HEK293 (cell line): ENCODE measurements at regions not wholly inside any gene's neighbourhood (a gene's known extent, or its start where the extent isn't known, plus 50 kb on each side); places are given as distances from the start of the nearest gene placed in this dataset.

Source experiments
- CTCF ChIA-PET: fragments of 350-600 bp; formaldehyde crosslinking; extraction: SDS; loops from one replicate; lab custom pipeline; 2021; ENCODE audit warnings: antibody characterized with exemption; lab: Yijun Ruan, JAX
- POLR2A ChIA-PET: fragments of 300-600 bp; formaldehyde crosslinking; extraction: SDS; loops from one replicate; lab custom pipeline; 2020; ENCODE audit warnings: antibody characterized with exemption, inconsistent platforms; lab: Yijun Ruan, JAX
- H3K27ac ChIP-seq: fragments of 200-500 bp; sonication (Bioruptor generic); 2 replicates; pipeline ENCODE4 v1.5.1; 2014; ENCODE audit warnings: low read depth, low read length, control low read depth, inconsistent platforms; ENCODE audit errors: extremely low read depth
- H3K36me3 ChIP-seq, 2 experiments: fragments of 200-500 bp in 1 of 2; sonication (Bioruptor generic) in 1 of 2; 1 replicate in 1 of 2; 2 replicates in 1 of 2; pipeline ENCODE4 v1.5.1; 2014 to 2017; ENCODE audit warnings: inconsistent platforms in 2 of 2, low read length in 2 of 2; ENCODE audit not compliant: control insufficient read depth in 2 of 2, insufficient read depth in 1 of 2
- H3K4me1 ChIP-seq: fragments of 200-500 bp; sonication (Bioruptor generic); 2 replicates; pipeline ENCODE4 v1.5.1; 2014; ENCODE audit warnings: mild to moderate bottlenecking, low read length, inconsistent platforms; ENCODE audit not compliant: control insufficient read depth, insufficient read depth
- H3K4me3 ChIP-seq: 2 replicates; pipeline ENCODE4 v1.5.1; 2011; ENCODE audit warnings: low read depth, mild to moderate bottlenecking, control low read depth, low read length, moderate library complexity
- H3K9me3 ChIP-seq: fragments of 200-500 bp; sonication (Bioruptor generic); 2 replicates; pipeline ENCODE4 v1.5.1; 2014; ENCODE audit warnings: low read depth, low read length, inconsistent platforms; ENCODE audit not compliant: control insufficient read depth, insufficient read depth
- BCL11B ChIP-seq: fragments of 450-650 bp; formaldehyde crosslinking; IDR thresholded peaks from 2 replicates; pipeline ENCODE4 v1.5.1; 2016; ENCODE audit warnings: low read depth, missing biosample characterization, missing genetic modification characterization
- EGR2 ChIP-seq: fragments of 450-650 bp; formaldehyde crosslinking; IDR thresholded peaks from 2 replicates; pipeline ENCODE4 v1.5.1; 2016; ENCODE audit warnings: low read depth, missing biosample characterization, missing genetic modification characterization
- FEZF1 ChIP-seq: fragments of 450-650 bp; formaldehyde crosslinking; IDR thresholded peaks from 2 replicates; pipeline ENCODE4 v1.5.1; 2016; ENCODE audit warnings: missing biosample characterization, missing genetic modification characterization
- REPIN1 ChIP-seq: fragments of 450-650 bp; formaldehyde crosslinking; IDR thresholded peaks from 2 replicates; pipeline ENCODE4 v1.5.1; 2017; ENCODE audit warnings: missing biosample characterization, missing genetic modification characterization, low read depth
- SP3 ChIP-seq: fragments of 450-650 bp; formaldehyde crosslinking; IDR thresholded peaks from 2 replicates; pipeline ENCODE4 v1.5.1; 2016; ENCODE audit warnings: missing biosample characterization, missing genetic modification characterization
- ZNF10 ChIP-seq: fragments of 450-650 bp; formaldehyde crosslinking; IDR thresholded peaks from 2 replicates; pipeline ENCODE4 v1.5.1; 2017; ENCODE audit warnings: missing biosample characterization, missing genetic modification characterization
- ZNF174 ChIP-seq: fragments of 450-650 bp; formaldehyde crosslinking; IDR thresholded peaks from 2 replicates; pipeline ENCODE4 v1.5.0; 2017; ENCODE audit warnings: missing biosample characterization, mild to moderate bottlenecking, missing genetic modification characterization
- ZNF175 ChIP-seq: fragments of 450-650 bp; formaldehyde crosslinking; IDR thresholded peaks from 2 replicates; pipeline ENCODE4 v1.5.1; 2016; ENCODE audit warnings: missing biosample characterization, missing genetic modification characterization
- ZNF2 ChIP-seq: fragments of 450-650 bp; formaldehyde crosslinking; IDR thresholded peaks from 2 replicates; pipeline ENCODE4 v1.5.1; 2016; ENCODE audit warnings: missing biosample characterization, missing genetic modification characterization
- ZNF221 ChIP-seq: fragments of 450-650 bp; formaldehyde crosslinking; IDR thresholded peaks from 2 replicates; pipeline ENCODE4 v1.5.1; 2017; ENCODE audit warnings: missing biosample characterization, missing genetic modification characterization, borderline replicate concordance
- ZNF23 ChIP-seq: fragments of 450-650 bp; formaldehyde crosslinking; IDR thresholded peaks from 2 replicates; pipeline ENCODE4 v1.5.1; 2016; ENCODE audit warnings: missing biosample characterization, missing genetic modification characterization, borderline replicate concordance
- ZNF341 ChIP-seq: fragments of 450-650 bp; formaldehyde crosslinking; IDR thresholded peaks from 2 replicates; pipeline ENCODE4; 2016; ENCODE audit warnings: low read depth, missing biosample characterization, missing genetic modification characterization
- ZNF416 ChIP-seq: fragments of 450-650 bp; formaldehyde crosslinking; IDR thresholded peaks from 2 replicates; pipeline ENCODE4 v1.5.1; 2016; ENCODE audit warnings: missing biosample characterization, missing genetic modification characterization
- ZNF529 ChIP-seq: fragments of 450-650 bp; formaldehyde crosslinking; IDR thresholded peaks from 2 replicates; pipeline ENCODE4 v1.5.1; 2017; ENCODE audit warnings: missing genetic modification characterization, missing biosample characterization; ENCODE audit not compliant: insufficient replicate concordance
- ZNF571 ChIP-seq: fragments of 450-650 bp; formaldehyde crosslinking; IDR thresholded peaks from 2 replicates; pipeline ENCODE4 v1.5.0; 2017; ENCODE audit warnings: missing biosample characterization, missing genetic modification characterization
- ZNF76 ChIP-seq: fragments of 450-650 bp; formaldehyde crosslinking; IDR thresholded peaks from 2 replicates; pipeline ENCODE4; 2016; ENCODE audit warnings: low read depth, missing biosample characterization, missing genetic modification characterization, borderline replicate concordance
- ZNF776 ChIP-seq: fragments of 450-650 bp; formaldehyde crosslinking; IDR thresholded peaks from 2 replicates; pipeline ENCODE4 v1.5.0; 2017; ENCODE audit warnings: missing biosample characterization, missing genetic modification characterization, borderline replicate concordance
- ZNF843 ChIP-seq: fragments of 450-650 bp; formaldehyde crosslinking; IDR thresholded peaks from 2 replicates; pipeline ENCODE4 v1.5.1; 2016; ENCODE audit warnings: missing biosample characterization, missing genetic modification characterization
- TF ChIP-seq, protein P1 (sequence below): fragments of 450-650 bp; formaldehyde crosslinking; IDR thresholded peaks from 2 replicates; pipeline ENCODE4 v1.5.1; 2016; ENCODE audit warnings: missing biosample characterization, missing genetic modification characterization, borderline replicate concordance
- TF ChIP-seq, protein P2 (sequence below): fragments of 450-650 bp; formaldehyde crosslinking; IDR thresholded peaks from 2 replicates; pipeline ENCODE4 v1.5.1; 2016; ENCODE audit warnings: missing biosample characterization, missing genetic modification characterization
- TF ChIP-seq, protein P3 (sequence below): fragments of 450-650 bp; formaldehyde crosslinking; IDR thresholded peaks from 2 replicates; pipeline ENCODE4 v1.5.1; 2016; ENCODE audit warnings: missing biosample characterization, missing genetic modification characterization, low read depth
- TF ChIP-seq, protein P4 (sequence below): fragments of 450-650 bp; formaldehyde crosslinking; IDR thresholded peaks from 2 replicates; pipeline ENCODE4 v1.5.1; 2016; ENCODE audit warnings: missing biosample characterization, missing genetic modification characterization

DNA sequence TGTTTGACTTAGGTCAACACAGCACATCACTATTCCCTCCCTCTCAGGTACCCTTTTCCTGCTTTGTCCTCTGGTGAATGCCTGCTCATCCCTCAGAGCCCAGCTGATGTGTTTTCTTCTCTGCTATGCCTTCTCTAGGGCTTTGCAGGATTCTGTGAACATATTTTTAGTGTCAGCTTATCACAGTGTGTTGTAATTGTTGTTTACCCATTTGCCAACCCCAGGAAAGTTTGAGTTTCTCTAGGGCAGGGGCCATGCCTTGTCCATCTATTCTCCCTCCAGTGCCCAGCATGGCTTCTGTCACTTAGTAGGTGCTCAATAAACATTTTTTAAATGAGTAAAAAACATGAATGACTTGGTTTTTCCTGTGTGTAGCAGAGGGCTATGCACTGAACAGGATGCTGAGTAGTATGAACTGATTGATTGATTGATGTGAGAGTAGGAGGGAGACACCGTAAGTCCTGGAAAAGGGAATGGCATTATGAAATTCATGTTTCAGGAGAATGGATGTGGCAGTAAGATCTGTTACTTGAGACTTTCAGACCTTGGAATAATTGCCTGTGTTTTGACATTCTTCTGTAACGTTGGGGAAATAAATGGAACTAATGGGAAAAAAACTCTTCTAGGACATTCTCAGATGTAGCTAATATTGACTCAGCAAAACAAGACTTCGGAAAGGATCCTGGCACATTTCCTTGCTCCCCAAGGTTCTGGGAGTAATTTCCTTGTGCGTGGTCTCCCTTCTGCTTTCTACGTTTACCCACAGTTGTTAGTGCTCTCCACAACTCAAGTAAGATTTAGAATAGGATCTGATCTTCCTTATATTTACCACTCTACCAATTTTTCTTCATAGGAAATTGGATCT is 267.3 kb upstream of the TBL1XR1 start (continued):
- TF ChIP-seq, protein P1, sequence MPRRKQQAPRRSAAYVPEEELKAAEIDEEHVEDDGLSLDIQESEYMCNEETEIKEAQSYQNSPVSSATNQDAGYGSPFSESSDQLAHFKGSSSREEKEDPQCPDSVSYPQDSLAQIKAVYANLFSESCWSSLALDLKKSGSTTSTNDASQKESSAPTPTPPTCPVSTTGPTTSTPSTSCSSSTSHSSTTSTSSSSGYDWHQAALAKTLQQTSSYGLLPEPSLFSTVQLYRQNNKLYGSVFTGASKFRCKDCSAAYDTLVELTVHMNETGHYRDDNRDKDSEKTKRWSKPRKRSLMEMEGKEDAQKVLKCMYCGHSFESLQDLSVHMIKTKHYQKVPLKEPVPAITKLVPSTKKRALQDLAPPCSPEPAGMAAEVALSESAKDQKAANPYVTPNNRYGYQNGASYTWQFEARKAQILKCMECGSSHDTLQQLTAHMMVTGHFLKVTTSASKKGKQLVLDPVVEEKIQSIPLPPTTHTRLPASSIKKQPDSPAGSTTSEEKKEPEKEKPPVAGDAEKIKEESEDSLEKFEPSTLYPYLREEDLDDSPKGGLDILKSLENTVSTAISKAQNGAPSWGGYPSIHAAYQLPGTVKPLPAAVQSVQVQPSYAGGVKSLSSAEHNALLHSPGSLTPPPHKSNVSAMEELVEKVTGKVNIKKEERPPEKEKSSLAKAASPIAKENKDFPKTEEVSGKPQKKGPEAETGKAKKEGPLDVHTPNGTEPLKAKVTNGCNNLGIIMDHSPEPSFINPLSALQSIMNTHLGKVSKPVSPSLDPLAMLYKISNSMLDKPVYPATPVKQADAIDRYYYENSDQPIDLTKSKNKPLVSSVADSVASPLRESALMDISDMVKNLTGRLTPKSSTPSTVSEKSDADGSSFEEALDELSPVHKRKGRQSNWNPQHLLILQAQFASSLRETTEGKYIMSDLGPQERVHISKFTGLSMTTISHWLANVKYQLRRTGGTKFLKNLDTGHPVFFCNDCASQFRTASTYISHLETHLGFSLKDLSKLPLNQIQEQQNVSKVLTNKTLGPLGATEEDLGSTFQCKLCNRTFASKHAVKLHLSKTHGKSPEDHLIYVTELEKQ (tag by site-specific recombination) = no peak
- no peak for TF ChIP-seq ZNF529 (tag by site-specific recombination)
- TF ChIP-seq ZNF76 (tag by site-specific recombination) = no peak
- no peak for TF ChIP-seq ZNF341 (tag by site-specific recombination)
- no peak for TF ChIP-seq ZNF2 (tag by site-specific recombination)

DNA sequence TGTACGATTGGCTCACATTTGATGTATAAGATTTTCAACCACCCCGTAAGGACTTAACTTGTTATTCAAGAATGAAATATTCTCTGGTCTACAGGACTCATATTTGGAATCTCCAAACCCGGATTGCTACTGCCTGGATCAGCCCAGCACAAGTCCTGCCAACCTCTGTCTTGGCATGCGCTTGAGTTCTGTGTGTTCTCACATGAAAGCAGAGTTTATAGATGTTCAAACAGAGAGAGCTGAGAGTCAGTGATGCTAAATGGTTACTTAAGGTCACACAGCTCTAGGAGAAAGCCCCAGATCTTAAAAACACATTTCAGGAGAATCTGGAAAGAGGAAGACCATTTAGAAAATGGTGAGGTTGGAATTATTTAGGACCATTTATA is 268.0 kb upstream of the TBL1XR1 start:
- ChIA-PET POLR2A (no interaction called here), CTCF (interaction anchor here (0.6 kb wide), 2 partner anchors 61 to 387 kb away, joined by 3 read pairs; no protein-coding TSS in a partner anchor)
- Histone ChIP-seq H3K4me1 (no peaks in the 10 kb centered on the region), H3K9me3 (no peaks in the 10 kb centered on the region), H3K36me3 (no peaks in the 10 kb centered on the region), H3K4me3 (no peak overlapping the region), H3K27ac (no peak overlapping the region)
- TF ChIP-seq FEZF1 (tag by site-specific recombination) (no peak), ZNF2 (tag by site-specific recombination) (no peak), BCL11B (tag by site-specific recombination) (no peak), EGR2 (no peak), ZNF776 (no peak), ZNF416 (tag by site-specific recombination) (no peak)
- TF ChIP-seq, protein P2, sequence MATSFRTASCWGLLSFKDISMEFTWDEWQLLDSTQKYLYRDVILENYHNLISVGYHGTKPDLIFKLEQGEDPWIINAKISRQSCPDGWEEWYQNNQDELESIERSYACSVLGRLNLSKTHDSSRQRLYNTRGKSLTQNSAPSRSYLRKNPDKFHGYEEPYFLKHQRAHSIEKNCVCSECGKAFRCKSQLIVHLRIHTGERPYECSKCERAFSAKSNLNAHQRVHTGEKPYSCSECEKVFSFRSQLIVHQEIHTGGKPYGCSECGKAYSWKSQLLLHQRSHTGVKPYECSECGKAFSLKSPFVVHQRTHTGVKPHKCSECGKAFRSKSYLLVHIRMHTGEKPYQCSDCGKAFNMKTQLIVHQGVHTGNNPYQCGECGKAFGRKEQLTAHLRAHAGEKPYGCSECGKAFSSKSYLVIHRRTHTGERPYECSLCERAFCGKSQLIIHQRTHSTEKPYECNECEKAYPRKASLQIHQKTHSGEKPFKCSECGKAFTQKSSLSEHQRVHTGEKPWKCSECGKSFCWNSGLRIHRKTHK (tag by site-specific recombination) = no peak
- TF ChIP-seq, protein P3, sequence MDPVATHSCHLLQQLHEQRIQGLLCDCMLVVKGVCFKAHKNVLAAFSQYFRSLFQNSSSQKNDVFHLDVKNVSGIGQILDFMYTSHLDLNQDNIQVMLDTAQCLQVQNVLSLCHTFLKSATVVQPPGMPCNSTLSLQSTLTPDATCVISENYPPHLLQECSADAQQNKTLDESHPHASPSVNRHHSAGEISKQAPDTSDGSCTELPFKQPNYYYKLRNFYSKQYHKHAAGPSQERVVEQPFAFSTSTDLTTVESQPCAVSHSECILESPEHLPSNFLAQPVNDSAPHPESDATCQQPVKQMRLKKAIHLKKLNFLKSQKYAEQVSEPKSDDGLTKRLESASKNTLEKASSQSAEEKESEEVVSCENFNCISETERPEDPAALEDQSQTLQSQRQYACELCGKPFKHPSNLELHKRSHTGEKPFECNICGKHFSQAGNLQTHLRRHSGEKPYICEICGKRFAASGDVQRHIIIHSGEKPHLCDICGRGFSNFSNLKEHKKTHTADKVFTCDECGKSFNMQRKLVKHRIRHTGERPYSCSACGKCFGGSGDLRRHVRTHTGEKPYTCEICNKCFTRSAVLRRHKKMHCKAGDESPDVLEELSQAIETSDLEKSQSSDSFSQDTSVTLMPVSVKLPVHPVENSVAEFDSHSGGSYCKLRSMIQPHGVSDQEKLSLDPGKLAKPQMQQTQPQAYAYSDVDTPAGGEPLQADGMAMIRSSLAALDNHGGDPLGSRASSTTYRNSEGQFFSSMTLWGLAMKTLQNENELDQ (tag by site-specific recombination) = no peak

DNA sequence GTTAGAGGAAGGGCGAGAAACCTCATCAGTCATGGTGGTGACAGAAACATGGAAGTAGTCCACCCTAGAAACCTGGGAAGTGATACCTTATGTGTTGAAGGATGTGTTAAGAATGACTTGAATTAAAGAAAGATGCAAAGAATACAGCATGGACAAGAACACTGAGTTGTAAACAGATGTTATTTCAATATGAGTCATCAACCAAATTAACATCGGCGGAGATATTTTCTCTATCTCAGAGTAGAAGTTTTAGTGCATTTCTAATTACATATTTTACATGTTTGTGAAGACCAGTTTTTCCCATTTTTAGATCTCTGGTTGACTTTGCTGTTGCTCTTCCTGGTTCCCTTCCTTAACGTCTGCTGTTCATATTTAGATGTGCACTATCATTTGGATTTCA is 268.8 kb upstream of the TBL1XR1 start:
- ChIA-PET POLR2A (no interaction called here), CTCF (no interaction called here)
- Histone ChIP-seq H3K9me3 (no peaks in the 10 kb centered on the region), H3K36me3 (no peaks in the 10 kb centered on the region), H3K27ac (no peak overlapping the region), H3K4me3 (no peak overlapping the region), H3K4me1 (no peaks in the 10 kb centered on the region)
- TF ChIP-seq ZNF23 (no peak), ZNF10 (tag by site-specific recombination) (no peak), ZNF221 (tag by site-specific recombination) (no peak), SP3 (tag by site-specific recombination) (no peak), ZNF175 (no peak), ZNF174 (tag by site-specific recombination) (no peak), REPIN1 (tag by site-specific recombination) (no peak), ZNF843 (tag by site-specific recombination) (no peak), ZNF571 (tag by site-specific recombination) (no peak)
- TF ChIP-seq, protein P4, sequence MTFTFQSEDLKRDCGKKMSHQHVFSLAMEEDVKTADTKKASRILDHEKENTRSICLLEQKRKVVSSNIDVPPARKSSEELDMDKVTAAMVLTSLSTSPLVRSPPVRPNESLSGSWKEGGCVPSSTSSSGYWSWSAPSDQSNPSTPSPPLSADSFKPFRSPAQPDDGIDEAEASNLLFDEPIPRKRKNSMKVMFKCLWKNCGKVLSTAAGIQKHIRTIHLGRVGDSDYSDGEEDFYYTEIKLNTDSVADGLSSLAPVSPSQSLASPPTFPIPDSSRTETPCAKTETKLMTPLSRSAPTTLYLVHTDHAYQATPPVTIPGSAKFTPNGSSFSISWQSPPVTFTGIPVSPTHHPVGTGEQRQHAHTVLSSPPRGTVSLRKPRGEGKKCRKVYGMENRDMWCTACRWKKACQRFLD = no peak
